Mesodermal cell (in vitro differentiated cells): ENCODE measurements at regions not wholly inside any gene's neighbourhood (a gene's known extent, or its start where the extent isn't known, plus 50 kb on each side); places are given as distances from the start of the nearest gene placed in this dataset.
A peak's percentile ranks its signal among the peaks of the same experiment; 100 is the strongest.

Experiments
- H3K27ac ChIP-seq: 2 replicates; pipeline ENCODE4 v1.7.0; 2013; ENCODE audit warnings: mild to moderate bottlenecking, low read depth, low read length, moderate library complexity; ENCODE audit not compliant: severe bottlenecking
- H3K36me3 ChIP-seq: 2 replicates; pipeline ENCODE4 v1.7.1; 2013; ENCODE audit warnings: mild to moderate bottlenecking, low read length, moderate library complexity; ENCODE audit not compliant: control insufficient read depth, insufficient read depth
- H3K4me1 ChIP-seq: one replicate; pipeline ENCODE4 v1.7.1; 2013; ENCODE audit warnings: mild to moderate bottlenecking, low read length; ENCODE audit not compliant: insufficient read depth, control insufficient read depth, poor library complexity, severe bottlenecking
- H3K4me3 ChIP-seq: 2 replicates; pipeline ENCODE4 v1.7.0; 2013; ENCODE audit warnings: low read length, control low read depth, mild to moderate bottlenecking; ENCODE audit not compliant: insufficient read depth, poor library complexity, severe bottlenecking; ENCODE audit errors: extremely low read depth
- H3K9me3 ChIP-seq: 2 replicates; pipeline ENCODE4 v1.7.1; 2013; ENCODE audit warnings: mild to moderate bottlenecking, low read length, moderate library complexity; ENCODE audit not compliant: control insufficient read depth
- WGBS, 2 experiments: methylation state at CpG; one replicate each; pipeline ENCODE4 v1.1.5; 2013; ENCODE audit warnings: missing lambda C conversion rate in 2 of 2; ENCODE audit not compliant: insufficient coverage in 2 of 2; 5-methylcytosine and 5-hydroxymethylcytosine counted together

- WGBS, 2 experiments = no CpG with 5 or more reads among the region's 2 CpGs
- H3K9me3 ChIP-seq = peaks cover 7% of the 10 kb centered on the region
- H3K27ac ChIP-seq = no peak overlapping the region
- no peaks in the 10 kb centered on the region for H3K36me3 ChIP-seq
- H3K4me1 ChIP-seq = no peaks in the 10 kb centered on the region
- H3K4me3 ChIP-seq = no peak overlapping the region
Measured at GRCh38 chr13:47230155-47230554, 333.3 kb upstream of the HTR2A start.

GRCh38 chr13:47226516-47226915 lies 329.7 kb upstream of the HTR2A start:
- Histone ChIP-seq H3K4me3 (no peak overlapping the region), H3K4me1 (no peaks in the 10 kb centered on the region), H3K27ac (no peak overlapping the region)

GRCh38 chr13:47220453-47221140 lies 323.7 kb upstream of the HTR2A start:
- Histone ChIP-seq H3K36me3 (no peaks in the 10 kb centered on the region), H3K9me3 (no peaks in the 10 kb centered on the region), H3K27ac (no peak overlapping the region), H3K4me3 (no peak overlapping the region), H3K4me1 (peaks cover 14% of the 10 kb centered on the region)
- WGBS, 2 experiments = 92 to 96% methylated on average over 2 of the region's 3 CpGs

More at GRCh38 chr13:47226516-47226915, 329.7 kb upstream of the HTR2A start:
- peaks cover 7% of the 10 kb centered on the region for H3K9me3 ChIP-seq
- H3K36me3 ChIP-seq = no peaks in the 10 kb centered on the region

DNA sequence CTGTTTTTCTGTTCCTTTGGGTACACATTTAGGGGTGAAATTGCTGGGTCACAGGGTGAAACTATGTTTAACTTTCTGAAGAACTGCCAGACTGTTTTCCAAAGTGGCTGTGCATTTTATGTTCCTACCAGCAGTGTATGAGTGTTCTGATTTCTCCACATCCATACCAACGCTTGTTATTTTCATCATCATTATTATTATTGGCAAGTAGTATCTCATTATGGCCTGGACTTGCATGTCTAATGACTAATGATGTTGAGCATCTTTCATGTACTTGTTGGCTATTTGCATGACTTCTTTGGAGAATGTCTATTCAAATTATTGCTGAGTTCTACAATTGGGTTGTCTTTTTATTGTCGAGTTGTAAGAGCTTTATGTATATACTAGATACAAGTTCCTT lies 321.8 kb upstream of the HTR2A start:
- no CpG with 5 or more reads among the region's 2 CpGs for WGBS, 2 experiments
- Histone ChIP-seq H3K4me1 (peaks cover 21% of the 10 kb centered on the region), H3K27ac (no peak overlapping the region), H3K4me3 (no peak overlapping the region), H3K9me3 (no peaks in the 10 kb centered on the region), H3K36me3 (no peaks in the 10 kb centered on the region)

- peaks cover 38% of the 10 kb centered on the region for H3K4me1 ChIP-seq
- 40 to 75% methylated on average over 1 of the region's 2 CpGs for WGBS, 2 experiments
- H3K4me3 ChIP-seq = no peak overlapping the region
- peak overlapping the region; percentile 97 for H3K27ac ChIP-seq
- no peaks in the 10 kb centered on the region for H3K36me3 ChIP-seq
- H3K9me3 ChIP-seq = no peaks in the 10 kb centered on the region
Measured at GRCh38 chr13:47216176-47216822, 319.4 kb upstream of the HTR2A start.

DNA sequence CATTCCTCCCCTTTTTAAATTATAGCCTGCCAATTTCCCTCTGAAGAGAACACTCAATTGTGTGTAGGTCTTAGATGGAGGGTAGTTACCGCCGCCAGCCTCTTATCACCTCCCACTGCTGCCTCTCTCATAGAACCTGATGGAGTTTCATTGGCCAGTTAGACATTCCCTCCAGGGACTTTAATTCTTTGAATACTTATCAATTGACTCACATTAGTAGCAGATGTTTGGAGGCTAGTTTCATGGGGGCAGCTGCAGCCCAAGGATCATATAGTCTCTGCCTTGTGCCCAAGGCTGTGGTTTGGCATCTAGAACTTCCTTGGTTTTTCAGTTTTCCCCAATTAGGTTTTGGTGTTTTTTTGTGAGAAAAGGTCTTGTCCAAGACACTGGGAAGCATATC lies 318.9 kb upstream of the HTR2A start:
- Histone ChIP-seq H3K4me3 (no peak overlapping the region), H3K9me3 (no peaks in the 10 kb centered on the region), H3K36me3 (no peaks in the 10 kb centered on the region), H3K4me1 (peaks cover 44% of the 10 kb centered on the region), H3K27ac (peak overlapping the region; percentile 97)
- WGBS, 2 experiments = no CpG with 5 or more reads among the region's 2 CpGs

- peaks cover 49% of the 10 kb centered on the region for H3K4me1 ChIP-seq
- no peaks in the 10 kb centered on the region for H3K36me3 ChIP-seq
- H3K27ac ChIP-seq = no peak overlapping the region
- H3K4me3 ChIP-seq = no peak overlapping the region
- no peaks in the 10 kb centered on the region for H3K9me3 ChIP-seq
- WGBS, 2 experiments = 83 to 93% methylated on average over 1 to 3 of the region's 3 CpGs
Measured at GRCh38 chr13:47213047-47213446, 316.2 kb upstream of the HTR2A start.

GRCh38 chr13:47211106-47211505 lies 314.3 kb upstream of the HTR2A start:
- H3K27ac ChIP-seq = peak overlapping the region; percentile 86
- no peaks in the 10 kb centered on the region for H3K9me3 ChIP-seq
- WGBS, 2 experiments = 6 to 20% methylated on average over 1 to 2 of the region's 5 CpGs
- no peak overlapping the region for H3K4me3 ChIP-seq
- no peaks in the 10 kb centered on the region for H3K36me3 ChIP-seq
- peaks cover 37% of the 10 kb centered on the region for H3K4me1 ChIP-seq

DNA sequence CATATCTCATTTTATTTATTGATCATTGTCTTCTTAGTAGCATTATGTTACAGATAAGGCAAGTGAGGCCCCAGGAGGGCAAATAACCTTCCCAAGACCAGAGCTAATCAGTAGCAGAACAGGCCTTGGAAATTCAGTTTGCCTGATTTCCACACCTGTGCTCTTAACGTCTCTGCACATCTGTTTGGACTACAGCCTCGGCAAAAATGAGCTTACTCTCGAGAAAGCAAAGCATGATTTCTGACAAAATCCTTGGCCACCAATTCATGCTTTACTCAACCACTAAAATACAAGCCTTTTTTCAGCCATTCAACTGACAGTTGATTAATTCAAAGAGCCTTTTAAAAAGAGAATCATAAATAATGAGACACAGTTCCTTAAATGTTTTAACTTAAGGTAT lies 309.3 kb upstream of the HTR2A start:
- Histone ChIP-seq H3K9me3 (peaks cover 5% of the 10 kb centered on the region), H3K27ac (no peak overlapping the region), H3K4me3 (no peak overlapping the region), H3K36me3 (no peaks in the 10 kb centered on the region), H3K4me1 (peaks cover 9% of the 10 kb centered on the region)
- WGBS, 2 experiments = 92 to 93% methylated on average over 3 of the region's 3 CpGs

- Histone ChIP-seq H3K36me3 (no peaks in the 10 kb centered on the region), H3K4me3 (no peak overlapping the region), H3K4me1 (no peaks in the 10 kb centered on the region), H3K9me3 (no peaks in the 10 kb centered on the region), H3K27ac (no peak overlapping the region)
- 88 to 90% methylated on average over 4 of the region's 6 CpGs for WGBS, 2 experiments
Measured at GRCh38 chr13:47190696-47191305, 293.9 kb upstream of the HTR2A start.

GRCh38 chr13:47188802-47189201 lies 291.9 kb upstream of the HTR2A start:
- 80 to 84% methylated on average over 1 to 2 of the region's 3 CpGs for WGBS, 2 experiments
- H3K4me3 ChIP-seq = no peak overlapping the region
- no peak overlapping the region for H3K27ac ChIP-seq
- H3K36me3 ChIP-seq = no peaks in the 10 kb centered on the region
- H3K9me3 ChIP-seq = no peaks in the 10 kb centered on the region
- no peaks in the 10 kb centered on the region for H3K4me1 ChIP-seq
